Endothelial cell of umbilical vein (primary cell): ENCODE measurements at regions not wholly inside any gene's neighbourhood (a gene's known extent, or its start where the extent isn't known, plus 50 kb on each side); places are given as distances from the start of the nearest gene placed in this dataset.
"Not testable (repeated sequence)": the region's sequence is repeated elsewhere in the genome, so short reads cannot be mapped to it uniquely, and the experiment has no call there.

Experiments used
- BruUV-seq: library from RNA; stranded (reverse); fragments of 400-500 nt; replicated peaks from 2 replicates; lab custom pipeline; 2021; lab: Mats Ljungman, UMichigan
- CTCF ChIA-PET: fragments of 300-600, 350-600 bp; sonication (Branson Sonifier 250); formaldehyde crosslinking; loops from one replicate; lab custom pipeline; 2021; ENCODE audit warnings: antibody characterized with exemption, inconsistent platforms; lab: Charles Lee
- POLR2A ChIA-PET: fragments of 300-600, 350-600 bp; sonication (Branson Sonifier 250); formaldehyde crosslinking; loops from one replicate; lab custom pipeline; 2021; ENCODE audit warnings: antibody characterized with exemption, inconsistent platforms; lab: Charles Lee
- DNase-seq: peaks from one replicate; pipeline ENCODE4 v3.0.0-alpha.2; 2011; ENCODE audit warnings: low read depth, low spot score
- FAIRE-seq: peaks from 2 replicates; lab custom pipeline; 2011; peaks lifted over from hg19 to GRCh38; lab: Jason Lieb, UNC
- H2AFZ ChIP-seq: 2 replicates; pipeline ENCODE4 v1.6.0; 2012; ENCODE audit warnings: low read depth, low read length, control low read depth, inconsistent platforms
- H3K27ac ChIP-seq: 2 replicates; pipeline ENCODE4 v1.5.1; 2011; ENCODE audit warnings: low read depth, mild to moderate bottlenecking, control low read depth, low read length, moderate library complexity; ENCODE audit not compliant: insufficient read depth
- H3K27me3 ChIP-seq, 2 experiments: 2 replicates each; pipeline versions ENCODE4 v1.6.0 to v1.6.1; 2011; ENCODE audit warnings: low read length in 2 of 2, mixed read lengths in 1 of 2; ENCODE audit not compliant: control insufficient read depth in 2 of 2, insufficient read depth in 2 of 2
- H3K36me3 ChIP-seq, 2 experiments: 2 replicates in 1 of 2; 3 replicates in 1 of 2; pipeline ENCODE4 v1.5.1; 2011; ENCODE audit warnings: low read length in 2 of 2, mild to moderate bottlenecking in 1 of 2, moderate library complexity in 1 of 2; ENCODE audit not compliant: control insufficient read depth in 2 of 2, insufficient read depth in 2 of 2; ENCODE audit errors: extremely low read depth in 1 of 2
- H3K4me1 ChIP-seq: 3 replicates; pipeline ENCODE4 v1.5.1; 2011; ENCODE audit warnings: mild to moderate bottlenecking, low read length; ENCODE audit not compliant: control insufficient read depth, insufficient read depth; ENCODE audit errors: extremely low read depth
- H3K4me2 ChIP-seq: 2 replicates; pipeline ENCODE4 v1.6.1; 2011; ENCODE audit warnings: low read length, control low read depth, mixed read lengths; ENCODE audit not compliant: insufficient read depth
- H3K4me3 ChIP-seq, 3 experiments: fragments of 200-600 bp in 1 of 3; sonication (generic), shearing (Covaris generic) in 1 of 3; replicated peaks in 1 of 3; 2 replicates each; pipeline ENCODE4 v1.5.1; 2011 to 2016; ENCODE audit warnings: control low read depth in 3 of 3, low read length in 3 of 3, mild to moderate bottlenecking in 2 of 3, inconsistent platforms in 1 of 3, low read depth in 1 of 3, moderate library complexity in 1 of 3; ENCODE audit not compliant: insufficient read depth in 1 of 3
- H3K79me2 ChIP-seq: 2 replicates; pipeline ENCODE4 v1.6.0; 2012; ENCODE audit warnings: low read length, inconsistent platforms; ENCODE audit not compliant: control insufficient read depth, insufficient read depth
- H3K9ac ChIP-seq: replicated peaks from 2 replicates; pipeline ENCODE3; 2011; ENCODE audit warnings: low read length, control low read depth; ENCODE audit not compliant: insufficient read depth; ENCODE audit errors: extremely low read depth
- H3K9me1 ChIP-seq: replicated peaks from 3 replicates; pipeline ENCODE4 v1.6.0; 2011; ENCODE audit warnings: mild to moderate bottlenecking, low read length; ENCODE audit not compliant: control insufficient read depth, insufficient read depth; ENCODE audit errors: extremely low read depth
- H3K9me3 ChIP-seq: replicated peaks from 2 replicates; pipeline ENCODE4 v1.5.1; 2012; ENCODE audit warnings: low read length, inconsistent platforms; ENCODE audit not compliant: control insufficient read depth, insufficient read depth
- H4K20me1 ChIP-seq: replicated peaks from 2 replicates; pipeline ENCODE3; 2011; ENCODE audit warnings: mild to moderate bottlenecking, low read length; ENCODE audit not compliant: control insufficient read depth, insufficient read depth; ENCODE audit errors: extremely low read depth
- CTCF ChIP-seq, 2 donors: IDR thresholded peaks; 1 replicate in 1 of 2; 2 replicates in 1 of 2; pipeline ENCODE4 v1.5.1; 2011; ENCODE audit warnings: low read length in 2 of 2, mild to moderate bottlenecking in 2 of 2, moderate library complexity in 2 of 2, control low read depth in 1 of 2, inconsistent platforms in 1 of 2, low read depth in 1 of 2; ENCODE audit not compliant: insufficient read depth in 1 of 2; ENCODE audit errors: extremely low read depth in 1 of 2
- EZH2 ChIP-seq: IDR thresholded peaks from 2 replicates; pipeline ENCODE4 v1.6.1; 2012; ENCODE audit warnings: borderline replicate concordance, low read depth, mild to moderate bottlenecking, moderate library complexity, low read length, inconsistent platforms; ENCODE audit not compliant: severe bottlenecking
- FOS ChIP-seq: IDR thresholded peaks from 2 replicates; pipeline ENCODE4 v1.6.1; 2011; ENCODE audit warnings: mild to moderate bottlenecking, low read length, moderate library complexity, borderline replicate concordance; ENCODE audit not compliant: insufficient read depth
- GATA2 ChIP-seq: IDR thresholded peaks from 2 replicates; pipeline ENCODE4 v1.7.0; 2011; ENCODE audit warnings: low read depth, mild to moderate bottlenecking, moderate library complexity, mixed read lengths, low read length; ENCODE audit not compliant: insufficient read length, insufficient read depth
- JUN ChIP-seq: IDR thresholded peaks from 2 replicates; pipeline ENCODE4 v1.6.1; 2011; ENCODE audit warnings: borderline replicate concordance, low read depth; ENCODE audit not compliant: insufficient read length, insufficient read depth
- MAX ChIP-seq: IDR thresholded peaks from 2 replicates; pipeline ENCODE4 v1.6.1; 2011; ENCODE audit not compliant: insufficient read depth, insufficient read length
- MYC ChIP-seq: IDR thresholded peaks from one replicate; pipeline ENCODE4 v1.6.1; 2011; ENCODE audit warnings: mild to moderate bottlenecking, low read depth, low read length
- POLR2A ChIP-seq: IDR thresholded peaks from 2 replicates; pipeline ENCODE4 v1.6.1; 2012; ENCODE audit warnings: low read depth, mild to moderate bottlenecking, control low read depth, low read length
- POLR2AphosphoS5 ChIP-seq: IDR thresholded peaks from 2 replicates; pipeline ENCODE4 v1.6.1; 2012; ENCODE audit warnings: low read depth, mild to moderate bottlenecking, control low read depth, low read length, moderate library complexity; ENCODE audit not compliant: insufficient read depth
- dilution Hi-C: fragments of 300-500 bp; cut with MboI; formaldehyde crosslinking; loops from one replicate; pipeline ENCODE4 v1.15.0; 2019; ENCODE audit warnings: low sequenced_read_pairs; ENCODE audit not compliant: extremely low pct_ligation_motif_present
- intact Hi-C: fragments of 100-400 bp; cut with micrococcal nuclease; formaldehyde crosslinking; loops from one replicate; pipeline ENCODE4 v1.10.0; 2022

- FAIRE-seq: no peak
These were observed 91.2 kb upstream of the FRMD4A start for GRCh38 chr10:14421941-14422340.

GRCh38 chr10:14417336-14417735 lies 86.6 kb upstream of the FRMD4A start:
- POLR2A ChIA-PET, H2AFZ ChIP-seq, H3K36me3 ChIP-seq, H4K20me1 ChIP-seq, H3K79me2 ChIP-seq, H3K4me2 ChIP-seq, H3K4me1 ChIP-seq, H3K4me3 ChIP-seq, H3K27ac ChIP-seq, H3K9me1 ChIP-seq, dilution Hi-C loops, DNase-seq, CTCF ChIA-PET, BruUV-seq, intact Hi-C loops, FAIRE-seq, H3K9me3 ChIP-seq, H3K9ac ChIP-seq: not testable (repeated sequence)
- H3K27me3 ChIP-seq: peaks cover 5 to 16% of the 10 kb centered on the region in 2 experiments

More at GRCh38 chr10:14421941-14422340, 91.2 kb upstream of the FRMD4A start:
- H2AFZ ChIP-seq: no peak overlapping the region
- intact Hi-C loops: no loop called here
- no peak overlapping the region for H3K4me2 ChIP-seq
- dilution Hi-C loops: no loop called here
- no peaks in the 10 kb centered on the region for H3K4me1 ChIP-seq
- H3K27me3 ChIP-seq: peaks cover 0 to 3% of the 10 kb centered on the region in 2 experiments
- H3K27ac ChIP-seq: no peak overlapping the region
- no peak overlapping the region for H3K9ac ChIP-seq
- H3K4me3 ChIP-seq: no peak overlapping the region
- POLR2A ChIA-PET: no interaction called here
- BruUV-seq: no TSS peak
- CTCF ChIA-PET: no interaction called here
- TF ChIP-seq CTCF (IDR thresholded peaks at IDR 0.05; ENCODE audit: extremely low read depth in 1 of 2, insufficient read depth in 1 of 2, low read depth in 1 of 2, low read length in 2 of 2) (no peak), MAX (no peak), FOS (no peak), MYC (no peak), GATA2 (no peak), JUN (no peak), POLR2AphosphoS5 (no peak), POLR2A (no peak), EZH2 (no peak)
- no peaks in the 10 kb centered on the region for H3K9me3 ChIP-seq
- H3K79me2 ChIP-seq: no peaks in the 10 kb centered on the region
- no peaks in the 10 kb centered on the region for H3K36me3 ChIP-seq
- H3K9me1 ChIP-seq: no peaks in the 10 kb centered on the region
- DNase-seq: no peak
- H4K20me1 ChIP-seq: no peaks in the 10 kb centered on the region
